ENCODE measurements at regions not wholly inside any gene's neighbourhood (a gene's known extent, or its start where the extent isn't known, plus 50 kb on each side); places are given as distances from the start of the nearest gene placed in this dataset.
"Not testable (repeated sequence)": the region's sequence is repeated elsewhere in the genome, so short reads cannot be mapped to it uniquely, and the experiment has no call there.

DNA sequence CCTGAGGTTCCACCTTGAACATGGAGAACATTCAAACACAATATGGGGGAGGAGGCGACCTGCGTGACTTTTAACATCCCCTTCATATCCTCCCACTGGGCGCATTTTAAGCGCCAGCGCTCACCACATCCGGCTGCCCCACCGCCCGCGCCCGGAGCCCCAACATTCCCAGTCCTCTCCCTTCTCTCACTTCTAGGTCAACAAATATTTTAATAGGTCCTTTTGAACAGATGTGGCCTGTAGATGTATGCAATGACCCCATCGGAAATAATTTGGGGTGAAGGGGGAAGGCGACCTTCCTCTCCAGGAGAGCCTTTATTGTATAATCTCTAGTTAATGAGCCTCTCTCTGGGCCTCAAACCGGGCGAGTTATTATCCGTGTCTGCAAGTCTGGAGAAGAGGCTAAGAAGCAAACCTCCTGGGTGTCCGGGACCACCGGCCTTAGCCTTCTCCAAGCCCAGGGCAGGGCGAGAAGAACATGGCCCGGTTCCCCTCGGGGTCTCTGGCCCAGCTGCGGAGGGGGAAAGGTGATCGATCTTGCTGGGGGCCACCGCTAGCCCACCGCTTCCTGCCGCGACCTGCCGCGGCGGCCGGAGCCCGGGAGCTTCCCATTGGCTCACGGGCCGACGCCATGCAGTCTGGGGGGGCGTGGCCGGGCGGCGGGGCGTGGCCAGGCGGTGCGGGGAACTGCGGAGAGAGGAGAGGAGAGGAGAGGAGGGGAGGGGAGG is 83.2 kb upstream of the HMGA2 start:
- 6 to 10% methylated on average over 41 to 42 of the region's 42 CpGs for WGBS, 2 donors
- Histone ChIP-seq H3K4me1 (peaks cover 0 to 17% (median 10%) of the 10 kb centered on the region in 4 donors), H3K27me3 (peaks cover 9 to 39% (median 31%) of the 10 kb centered on the region in 3 donors), H3K27ac (no peak overlapping the region), H3K9me3 (no peaks in the 10 kb centered on the region), H3K4me3 (peak overlapping the region; percentile 37 to 58 (median 52)), H3K36me3 (no peaks in the 10 kb centered on the region)
- intact Hi-C loops (cut with DNase I): no loop called here
- DNase-seq: peak; percentile 85
- TF ChIP-seq, protein P1, sequence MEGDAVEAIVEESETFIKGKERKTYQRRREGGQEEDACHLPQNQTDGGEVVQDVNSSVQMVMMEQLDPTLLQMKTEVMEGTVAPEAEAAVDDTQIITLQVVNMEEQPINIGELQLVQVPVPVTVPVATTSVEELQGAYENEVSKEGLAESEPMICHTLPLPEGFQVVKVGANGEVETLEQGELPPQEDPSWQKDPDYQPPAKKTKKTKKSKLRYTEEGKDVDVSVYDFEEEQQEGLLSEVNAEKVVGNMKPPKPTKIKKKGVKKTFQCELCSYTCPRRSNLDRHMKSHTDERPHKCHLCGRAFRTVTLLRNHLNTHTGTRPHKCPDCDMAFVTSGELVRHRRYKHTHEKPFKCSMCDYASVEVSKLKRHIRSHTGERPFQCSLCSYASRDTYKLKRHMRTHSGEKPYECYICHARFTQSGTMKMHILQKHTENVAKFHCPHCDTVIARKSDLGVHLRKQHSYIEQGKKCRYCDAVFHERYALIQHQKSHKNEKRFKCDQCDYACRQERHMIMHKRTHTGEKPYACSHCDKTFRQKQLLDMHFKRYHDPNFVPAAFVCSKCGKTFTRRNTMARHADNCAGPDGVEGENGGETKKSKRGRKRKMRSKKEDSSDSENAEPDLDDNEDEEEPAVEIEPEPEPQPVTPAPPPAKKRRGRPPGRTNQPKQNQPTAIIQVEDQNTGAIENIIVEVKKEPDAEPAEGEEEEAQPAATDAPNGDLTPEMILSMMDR (IDR thresholded peaks at IDR 0.05): no peak
- no peak for TF ChIP-seq EP300 (IDR thresholded peaks at IDR 0.05)
- TF ChIP-seq POLR2AphosphoS5 (IDR thresholded peaks at IDR 0.05): no peak
- TF ChIP-seq POLR2A (IDR thresholded peaks at IDR 0.05): no peak

DNA sequence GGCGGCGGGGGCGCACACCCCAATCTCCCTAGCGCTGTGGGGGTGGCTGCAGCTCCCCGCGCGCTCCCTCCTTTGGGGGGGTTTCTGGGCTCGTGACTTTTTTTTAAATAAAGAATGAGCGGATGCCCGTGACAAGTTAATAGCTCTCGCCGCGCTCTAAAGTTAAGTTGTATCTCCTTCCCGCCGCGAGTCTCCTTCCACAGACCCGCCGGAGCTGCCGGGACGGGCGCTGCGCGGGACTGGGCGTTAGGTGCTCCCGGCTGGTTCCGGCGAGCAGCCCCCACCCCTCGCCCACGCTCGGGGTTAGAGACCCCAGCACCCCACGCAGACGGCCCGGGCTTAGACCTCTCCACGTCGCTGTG is 82.6 kb upstream of the HMGA2 start:
- WGBS, 2 donors: 1% methylated on average over 35 of the region's 35 CpGs
- TF ChIP-seq, protein P1 (IDR thresholded peaks at IDR 0.05): no peak
- H3K4me3 ChIP-seq: peak overlapping the region; percentile 37 to 58 (median 52)
- no peaks in the 10 kb centered on the region for H3K9me3 ChIP-seq
- intact Hi-C loops (cut with DNase I): no loop called here
- no peak for DNase-seq
- no peak overlapping the region for H3K27ac ChIP-seq
- H3K36me3 ChIP-seq: no peaks in the 10 kb centered on the region
- H3K27me3 ChIP-seq: peaks cover 9 to 39% (median 31%) of the 10 kb centered on the region in 3 donors
- peaks cover 0 to 17% (median 10%) of the 10 kb centered on the region in 4 donors for H3K4me1 ChIP-seq

DNA sequence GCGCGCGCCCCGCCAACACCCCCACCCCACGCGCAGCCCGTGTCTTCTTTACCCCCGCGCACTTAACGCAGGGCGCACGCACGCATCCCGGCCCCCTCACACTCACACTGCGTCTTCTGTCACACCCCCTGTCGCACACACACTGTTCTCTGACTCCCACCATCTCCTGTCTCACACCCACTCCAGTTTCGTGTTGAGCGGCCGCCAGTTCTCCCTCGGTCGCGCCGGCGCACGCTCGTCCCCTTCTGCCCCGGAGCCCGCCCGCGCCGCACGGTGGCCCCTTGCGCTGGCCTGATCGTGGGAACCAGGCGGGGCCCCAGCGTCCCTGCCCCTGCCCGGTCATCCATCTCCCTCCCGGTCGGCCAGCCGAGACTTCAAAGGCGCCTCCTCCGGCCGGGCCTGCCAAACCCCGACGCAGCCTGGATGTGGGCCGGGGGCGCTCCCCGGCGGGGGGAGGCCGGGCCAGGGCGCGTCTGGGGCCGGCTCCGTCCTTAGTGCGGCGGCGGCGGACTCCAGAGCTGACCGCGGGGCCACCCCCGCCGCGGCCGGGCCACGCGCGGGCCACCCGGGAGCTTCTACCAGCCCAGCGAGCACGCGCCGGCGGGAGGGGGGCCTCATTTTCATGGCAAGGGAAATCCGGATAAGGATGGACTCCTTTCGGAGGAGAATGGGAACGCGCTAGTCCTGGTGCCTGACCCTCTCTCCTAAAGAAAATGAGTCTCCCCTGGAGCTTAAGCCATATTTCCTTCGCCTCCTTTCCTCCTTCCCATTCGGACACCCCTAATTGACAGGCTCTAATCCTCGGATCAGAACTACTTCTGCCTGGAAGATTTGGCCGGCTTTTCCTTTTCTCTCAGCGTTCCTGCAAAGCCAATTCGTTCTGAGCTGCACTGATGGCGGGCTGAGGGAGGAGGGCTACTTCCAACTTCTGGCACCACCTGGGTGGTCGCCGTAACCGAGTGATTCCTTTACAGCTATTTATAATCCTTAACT is 82.0 kb upstream of the HMGA2 start:
- no peak for DNase-seq
- peaks cover 9 to 39% (median 31%) of the 10 kb centered on the region in 3 donors for H3K27me3 ChIP-seq
- peaks cover 0 to 17% (median 10%) of the 10 kb centered on the region in 4 donors for H3K4me1 ChIP-seq
- TF ChIP-seq, protein P1 (IDR thresholded peaks at IDR 0.05): no peak
- no peak for TF ChIP-seq POLR2AphosphoS5 (IDR thresholded peaks at IDR 0.05)
- no peak for TF ChIP-seq EP300 (IDR thresholded peaks at IDR 0.05)
- no peak for TF ChIP-seq POLR2A (IDR thresholded peaks at IDR 0.05)
- H3K27ac ChIP-seq: no peak overlapping the region
- no peaks in the 10 kb centered on the region for H3K36me3 ChIP-seq
- intact Hi-C loops (cut with DNase I): no loop called here
- peak overlapping the region; percentile 37 to 58 (median 52) for H3K4me3 ChIP-seq
- H3K9me3 ChIP-seq: no peaks in the 10 kb centered on the region
- WGBS, 2 donors: 12 to 19% methylated on average over 87 of the region's 87 CpGs

DNA sequence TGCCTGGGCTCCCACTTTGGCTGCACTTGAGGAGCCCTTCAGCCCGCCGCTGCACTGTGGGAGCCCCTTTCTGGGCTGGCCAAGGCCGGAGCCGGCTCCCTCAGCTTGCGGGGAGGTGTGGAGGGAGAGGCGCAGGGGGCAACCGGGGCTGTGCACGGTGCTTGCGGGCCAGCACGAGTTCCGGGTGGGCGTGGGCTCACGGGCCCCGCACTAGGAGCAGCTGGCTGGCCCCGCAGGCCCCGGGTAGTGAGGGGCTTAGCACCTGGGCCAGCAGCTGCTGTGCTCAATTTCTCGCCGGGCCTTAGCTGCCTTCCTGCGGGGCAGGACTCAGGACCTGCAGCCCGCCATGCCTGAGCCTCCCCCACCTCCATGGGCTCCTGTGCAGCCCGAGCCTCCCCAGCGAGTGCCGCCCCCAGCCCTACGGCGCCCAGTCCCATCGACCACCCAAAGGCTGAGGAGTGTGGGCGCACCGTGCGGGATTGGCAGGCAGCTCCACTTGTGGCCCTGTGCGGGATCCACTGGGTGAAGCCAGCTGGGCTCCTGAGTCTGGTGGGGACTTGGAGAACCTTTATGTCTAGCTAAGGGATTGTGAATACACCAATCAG is 79.9 kb upstream of the HMGA2 start:
- 95 to 97% methylated on average over 30 of the region's 30 CpGs for WGBS, 2 donors
- H3K27ac ChIP-seq; H3K9me3 ChIP-seq; DNase-seq; H3K4me3 ChIP-seq; intact Hi-C loops (cut with DNase I); H3K36me3 ChIP-seq: not testable (repeated sequence)
- peaks cover 9 to 39% (median 31%) of the 10 kb centered on the region in 3 donors for H3K27me3 ChIP-seq
- peaks cover 0 to 17% (median 10%) of the 10 kb centered on the region in 4 donors for H3K4me1 ChIP-seq

DNA sequence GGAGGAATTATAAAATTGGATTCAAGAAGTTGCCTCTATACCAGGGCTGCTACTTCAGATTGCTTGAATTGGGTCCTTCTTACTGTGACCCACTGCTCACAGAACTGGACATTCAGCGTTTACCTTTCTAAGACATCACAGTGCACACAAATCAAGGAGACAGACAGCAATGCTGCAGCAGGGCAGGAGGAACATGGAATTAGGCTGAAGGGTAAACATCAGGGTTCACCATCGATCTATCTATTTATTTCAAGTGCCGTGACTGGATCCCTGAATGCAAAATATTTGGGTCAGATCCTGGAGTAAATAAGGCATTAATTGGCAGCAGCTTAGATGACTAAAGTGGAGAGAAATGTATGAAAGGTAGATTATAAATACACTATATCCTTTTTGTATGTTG is 76.9 kb upstream of the HMGA2 start:
- no peak overlapping the region for H3K27ac ChIP-seq
- no peak overlapping the region for H3K4me3 ChIP-seq
- no peaks in the 10 kb centered on the region for H3K36me3 ChIP-seq
- intact Hi-C loops (cut with DNase I): no loop called here
- 74 to 81% methylated on average over 3 of the region's 3 CpGs for WGBS, 2 donors
- DNase-seq: no peak
- H3K27me3 ChIP-seq: peaks cover 3 to 37% (median 16%) of the 10 kb centered on the region in 3 donors
- TF ChIP-seq POLR2A (IDR thresholded peaks at IDR 0.05) (no peak), POLR2AphosphoS5 (IDR thresholded peaks at IDR 0.05) (no peak), EP300 (IDR thresholded peaks at IDR 0.05) (no peak)
- TF ChIP-seq, protein P1 (IDR thresholded peaks at IDR 0.05): no peak
- peaks cover 0 to 4% (median 4%) of the 10 kb centered on the region in 4 donors for H3K4me1 ChIP-seq
- H3K9me3 ChIP-seq: no peaks in the 10 kb centered on the region

All from sigmoid colon (tissue), 6 donors.